ENCODE measurements at regions not wholly inside any gene's neighbourhood (a gene's known extent, or its start where the extent isn't known, plus 50 kb on each side); places are given as distances from the start of the nearest gene placed in this dataset.
"Not testable (repeated sequence)": the region's sequence is repeated elsewhere in the genome, so short reads cannot be mapped to it uniquely, and the experiment has no call there.

DNA sequence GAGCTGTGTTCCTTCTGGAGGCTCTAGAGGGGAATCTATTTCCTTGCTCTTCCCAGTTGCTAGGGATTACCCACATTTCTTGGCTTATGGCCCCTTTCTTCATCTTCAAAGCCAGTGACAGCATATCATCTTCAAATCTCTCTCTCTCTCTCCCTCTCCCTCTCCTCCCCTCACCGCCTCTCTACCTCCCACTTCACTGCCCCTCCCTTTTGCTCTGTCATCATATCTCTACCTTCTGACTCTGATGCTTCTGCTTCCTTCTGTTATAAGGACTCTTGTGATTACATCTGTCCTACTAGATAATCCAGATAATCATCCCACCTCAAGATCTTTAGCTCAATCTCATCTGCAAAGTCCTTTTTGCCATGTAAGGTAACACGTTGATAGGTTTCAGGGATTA lies 93.1 kb upstream of the TEX13D start:
- DNase-seq: peak; percentile 11 to 44

DNA sequence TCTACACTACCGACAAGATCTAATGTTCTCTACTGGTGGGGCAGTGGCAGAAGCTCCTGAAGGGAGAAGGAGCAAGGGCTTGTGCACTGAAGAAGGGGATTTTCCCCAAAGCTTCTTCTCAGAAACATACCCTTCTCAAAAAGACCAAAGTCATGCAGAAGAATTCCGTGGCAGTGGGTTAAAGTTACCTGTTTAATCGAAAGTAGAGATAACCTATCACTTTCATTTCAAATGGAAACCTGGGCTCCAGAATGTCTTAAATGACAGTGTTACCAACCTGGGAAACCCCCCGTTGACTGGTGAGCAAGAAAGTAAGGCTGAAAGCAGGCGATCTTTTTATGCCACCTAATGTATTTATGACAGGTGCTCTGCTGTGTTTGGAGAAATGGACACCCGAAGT lies 92.5 kb upstream of the TEX13D start:
- DNase-seq: no peak

DNA sequence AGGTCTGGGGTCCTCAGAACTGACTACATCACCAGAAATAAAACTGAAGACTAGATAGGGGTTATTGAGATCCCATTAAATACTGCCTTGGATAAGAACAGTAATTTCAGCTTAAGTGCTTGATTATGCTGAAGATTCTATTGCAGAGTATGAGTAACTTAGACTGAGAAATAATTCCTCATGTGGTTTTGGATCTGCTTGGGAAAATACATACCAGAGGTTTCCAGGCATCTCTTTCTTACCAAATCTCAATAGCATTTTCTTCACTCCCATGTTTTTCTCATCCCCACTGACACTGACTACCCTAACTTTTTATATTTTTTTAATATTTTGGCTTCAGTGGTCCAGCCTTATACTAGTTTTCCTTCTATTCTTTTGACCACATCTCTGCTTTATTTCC lies 92.0 kb upstream of the TEX13D start:
- no peak for DNase-seq

DNA sequence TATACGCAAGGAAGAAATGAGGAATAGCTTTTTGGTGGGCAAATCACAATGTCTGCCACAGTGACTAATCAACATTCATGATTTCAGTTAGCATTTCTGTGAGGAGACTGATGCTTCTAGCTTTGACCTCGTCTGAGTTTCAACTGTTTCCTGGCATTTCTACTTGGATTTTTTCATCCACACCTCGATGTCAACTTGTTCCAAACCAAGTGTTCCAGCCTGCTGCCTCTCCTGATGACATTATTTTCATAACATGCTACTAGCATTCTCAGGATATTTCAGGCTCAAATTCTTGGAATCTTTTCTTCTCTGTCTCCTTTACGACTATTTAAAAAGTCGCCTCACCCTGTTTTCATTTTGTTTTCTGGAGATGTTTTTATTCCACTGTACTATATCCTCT lies 90.3 kb upstream of the TEX13D start:
- DNase-seq: no peak

DNA sequence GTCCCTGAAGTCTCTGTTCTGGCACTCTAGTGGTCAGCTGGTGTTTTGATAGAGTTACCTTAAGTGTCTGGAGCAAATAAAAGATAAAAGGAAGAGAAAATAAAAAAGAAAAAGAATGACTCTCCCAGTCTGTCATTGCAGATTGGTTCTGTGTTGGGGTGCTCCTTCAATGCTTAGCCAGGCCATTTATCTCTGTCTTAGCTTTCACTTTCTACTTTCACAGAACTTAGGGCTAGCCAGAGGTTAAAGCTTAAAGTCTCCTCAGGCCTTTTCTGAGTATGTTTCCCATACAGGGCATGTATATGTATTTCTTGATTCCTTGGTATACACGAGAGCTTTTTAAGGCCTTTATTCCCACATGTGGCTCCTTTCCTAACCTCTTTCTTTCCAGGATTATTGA lies 83.1 kb upstream of the TEX13D start:
- no peak for DNase-seq

DNA sequence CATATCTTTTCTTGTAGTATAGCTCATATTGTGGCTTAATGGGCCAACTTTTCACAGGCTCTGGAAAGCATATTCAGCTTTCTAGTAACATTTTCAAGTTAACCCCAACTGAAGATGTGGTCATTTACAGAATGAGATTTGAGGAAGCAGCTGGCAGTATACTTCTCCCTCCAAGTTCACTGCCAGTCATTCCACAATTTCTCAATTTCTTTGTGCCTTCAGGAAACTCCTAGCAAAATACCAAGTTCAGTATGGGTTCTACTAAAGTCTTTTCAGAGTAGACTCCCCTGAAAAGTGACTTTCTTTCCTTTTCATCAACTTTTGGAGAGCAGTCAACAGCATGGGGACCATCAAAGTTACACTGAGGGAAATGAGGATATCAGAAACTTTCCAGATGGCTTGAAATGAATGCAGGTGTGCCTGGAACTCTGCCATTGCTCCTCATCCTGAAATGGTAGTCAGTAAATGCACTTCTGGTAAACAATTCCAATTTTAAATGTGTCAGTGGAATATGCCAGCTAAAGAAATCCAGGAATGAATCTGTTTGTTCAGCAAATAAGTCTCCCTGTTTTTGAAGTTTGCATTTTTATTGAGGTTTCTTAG lies 81.5 kb upstream of the TEX13D start:
- DNase-seq: no peak

DNA sequence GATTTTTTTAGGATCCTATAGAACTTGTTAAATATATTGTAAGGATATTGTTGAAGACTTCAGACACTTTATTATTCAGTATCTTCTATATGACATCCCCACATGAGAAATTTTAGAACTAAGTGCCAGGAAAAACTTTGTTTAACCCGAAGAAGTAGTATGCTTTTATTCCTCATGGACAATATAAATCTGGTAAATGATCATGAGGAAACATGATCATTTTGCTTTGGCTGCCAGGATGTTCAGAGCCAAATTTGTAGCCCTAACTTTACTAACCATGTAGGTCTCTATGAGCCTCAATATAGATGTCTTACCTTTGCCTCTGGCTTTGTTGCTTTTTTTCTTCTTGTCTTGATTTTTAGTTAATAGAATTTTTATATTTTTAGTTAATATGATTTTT lies 77.8 kb upstream of the TEX13D start:
- DNase-seq: no peak

DNA sequence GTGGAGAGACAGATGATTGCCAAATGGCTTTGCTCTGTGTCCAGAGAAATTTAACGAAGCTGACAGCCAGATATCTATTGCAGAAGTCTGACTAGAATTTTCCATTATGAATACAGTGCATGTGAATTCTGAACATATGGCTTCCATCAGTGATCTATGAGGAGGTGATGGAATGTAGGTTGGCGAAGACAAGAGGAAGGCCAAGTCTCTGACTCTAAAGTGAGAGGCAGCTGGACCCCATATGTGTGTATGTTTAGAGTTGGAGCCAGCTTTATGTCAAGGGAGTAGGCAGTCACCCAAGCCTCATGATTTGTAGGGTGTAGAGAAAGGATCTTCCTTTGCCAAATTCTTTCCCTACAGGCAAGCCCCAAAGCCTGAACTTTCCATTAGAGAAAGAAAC lies 76.2 kb upstream of the TEX13D start:
- DNase-seq: no peak

DNA sequence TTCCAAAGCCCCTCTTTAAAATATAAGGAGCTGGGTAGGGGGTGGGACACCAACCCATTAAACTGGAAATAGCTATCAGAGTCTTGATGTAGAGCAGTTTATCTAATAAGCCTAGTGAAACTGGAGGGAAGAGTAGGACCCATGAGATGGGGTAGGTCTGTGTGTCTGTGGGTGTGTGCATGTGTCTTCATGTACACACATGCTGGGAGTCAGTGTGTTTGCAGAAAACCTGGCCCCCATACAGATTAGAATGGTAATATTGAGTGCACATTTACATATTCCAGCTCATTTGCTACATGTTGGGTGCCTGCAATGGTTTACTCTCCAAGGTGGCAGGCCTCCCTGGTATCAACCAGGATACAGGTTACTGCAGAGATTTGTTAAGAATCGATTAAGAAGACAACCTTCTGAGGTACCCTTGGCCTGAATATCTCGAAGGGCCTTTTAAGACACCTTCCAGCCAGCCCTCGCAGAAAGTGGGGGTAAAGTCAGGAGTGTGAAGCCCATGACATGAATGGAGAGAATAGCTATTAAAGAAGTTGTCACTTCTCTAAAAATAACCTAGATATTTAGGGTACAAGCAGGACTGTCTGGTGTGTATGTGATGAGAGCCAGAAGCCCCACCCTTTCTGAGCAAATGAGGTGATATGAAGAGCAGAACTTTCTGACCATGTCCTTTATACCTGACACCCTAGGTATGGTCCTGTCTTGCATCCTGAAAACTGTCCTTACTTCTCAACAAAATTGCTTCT lies 75.7 kb upstream of the TEX13D start:
- DNase-seq: no peak

DNA sequence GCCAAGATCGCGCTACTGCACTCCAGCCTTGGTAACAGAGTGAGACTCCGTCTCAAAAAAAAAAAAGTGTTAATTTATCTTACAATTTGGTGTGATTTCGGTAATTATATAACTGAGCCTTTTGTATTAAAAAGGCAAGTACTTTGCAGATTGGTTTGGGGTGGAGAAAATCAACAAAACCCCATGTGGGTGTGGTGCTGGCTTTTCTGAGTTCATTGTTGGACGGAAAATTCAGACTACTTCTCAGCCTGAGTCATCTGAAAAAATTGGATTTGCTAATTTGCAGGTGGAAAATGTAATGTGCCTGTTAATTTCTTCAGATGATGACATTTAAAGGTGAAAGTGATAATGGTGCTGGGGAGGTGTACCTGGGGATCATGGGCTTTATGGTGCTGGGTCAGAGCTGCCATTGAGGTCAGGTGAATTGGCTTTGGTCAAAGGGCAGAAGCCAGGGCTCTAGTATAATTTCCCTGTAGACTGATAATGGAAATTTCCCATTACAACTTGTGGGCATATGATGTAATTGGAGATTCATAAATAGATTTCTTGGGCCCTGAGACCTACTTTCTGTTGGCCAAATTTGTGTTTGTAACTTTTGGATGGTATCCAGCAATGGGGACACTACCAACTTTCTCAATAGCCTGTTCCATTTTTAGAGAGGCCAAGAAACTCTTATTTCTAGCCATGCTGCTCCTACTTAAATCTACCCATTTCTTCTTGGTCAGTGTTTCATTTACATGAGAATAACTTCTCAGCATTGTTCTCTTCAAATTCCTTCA lies 74.3 kb upstream of the TEX13D start:
- DNase-seq: no peak

DNA sequence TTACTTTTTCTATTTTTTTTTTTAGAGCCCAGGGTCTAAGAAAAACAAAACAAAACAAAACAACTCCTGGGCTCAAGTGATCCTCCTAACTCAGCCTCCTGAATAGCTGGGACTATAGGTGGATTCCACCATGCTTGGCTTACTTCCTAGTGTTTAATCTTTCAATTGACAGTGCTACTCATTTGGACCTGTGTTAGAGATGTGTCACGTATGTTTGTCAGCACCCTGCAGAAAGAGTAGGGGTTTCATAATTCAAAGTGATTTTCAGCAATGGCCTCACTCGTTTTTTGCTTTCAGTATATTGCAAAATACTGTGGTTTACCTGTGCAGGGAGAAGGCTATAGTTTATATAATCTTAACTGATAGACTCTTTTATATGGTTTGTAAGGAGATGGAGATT lies 71.6 kb upstream of the TEX13D start:
- DNase-seq: no peak

DNA sequence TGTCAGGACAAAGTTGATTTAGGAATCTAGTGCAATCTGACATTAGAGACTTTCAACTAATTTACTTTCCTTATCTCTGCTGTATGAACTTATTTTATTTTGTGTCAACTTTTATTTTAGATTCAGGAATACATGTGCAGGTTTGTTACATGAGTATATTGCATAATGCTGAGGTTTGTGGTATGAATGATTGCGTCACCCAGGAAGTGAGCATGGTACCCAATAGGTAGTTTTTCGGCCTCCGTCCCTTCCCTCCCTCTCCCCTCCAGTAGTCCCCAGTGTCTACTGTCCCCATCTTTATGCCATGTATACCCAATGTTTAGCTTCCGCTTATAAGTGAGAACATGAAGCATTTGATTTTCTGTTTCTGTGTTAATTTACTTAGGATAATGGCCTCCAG lies 68.7 kb upstream of the TEX13D start:
- no peak for DNase-seq

DNA sequence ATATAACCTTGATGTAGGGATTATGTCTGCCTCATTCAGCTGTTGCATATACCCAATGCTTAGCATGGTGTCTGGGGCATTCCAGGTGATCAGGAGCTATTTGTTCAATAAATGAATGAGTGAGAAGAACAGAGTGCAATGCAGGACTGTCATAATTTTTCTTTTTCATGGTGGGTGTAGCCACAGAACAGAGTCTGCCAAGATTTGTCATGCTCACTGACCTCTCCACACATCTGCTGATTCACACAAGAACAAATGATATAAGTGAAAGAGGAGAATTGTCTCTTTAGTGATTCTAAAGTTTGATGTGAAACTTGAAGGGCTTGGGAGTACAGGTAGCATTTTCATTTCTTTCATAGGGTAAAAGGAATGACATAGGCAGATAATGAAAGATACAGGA lies 64.4 kb upstream of the TEX13D start:
- DNase-seq: no peak

DNA sequence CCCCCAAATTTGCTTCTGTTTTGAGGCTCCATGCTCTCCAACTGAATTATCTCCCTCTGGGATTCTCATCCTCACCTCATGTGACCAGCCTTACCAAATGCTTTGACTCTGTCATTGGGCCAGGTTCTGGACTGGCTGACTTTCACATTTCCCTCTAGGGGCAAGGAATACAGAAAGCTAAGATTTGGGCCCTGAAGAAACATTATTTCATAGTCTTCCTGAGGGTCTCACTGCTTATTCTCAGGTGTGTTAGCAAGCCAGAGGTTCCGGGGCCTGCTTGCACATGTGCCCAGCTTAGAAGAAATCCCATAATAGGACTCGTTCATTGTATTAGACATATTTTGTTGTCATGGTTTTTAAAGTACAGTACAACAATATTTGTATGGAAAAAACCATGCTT lies 62.6 kb upstream of the TEX13D start:
- DNase-seq: no peak

DNA sequence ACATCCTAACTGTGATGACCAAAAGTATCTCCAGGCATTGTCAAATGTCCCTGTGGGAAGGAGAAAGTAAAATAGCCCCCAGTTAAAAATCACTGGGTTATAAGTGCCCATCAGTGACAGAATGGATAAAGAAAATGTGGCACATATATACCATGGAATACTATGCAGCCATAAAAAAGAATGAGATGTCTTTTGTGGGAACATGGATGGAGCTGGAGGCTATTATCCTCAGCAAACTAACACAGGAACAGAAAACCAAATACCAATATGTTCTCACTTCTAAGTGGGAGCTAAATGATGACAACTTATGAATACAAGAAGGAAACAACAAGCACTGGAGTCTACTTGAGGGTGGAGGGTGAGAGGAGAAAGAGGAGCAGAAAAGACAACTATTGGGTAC lies 60.9 kb upstream of the TEX13D start:
- not testable (repeated sequence) for DNase-seq

DNA sequence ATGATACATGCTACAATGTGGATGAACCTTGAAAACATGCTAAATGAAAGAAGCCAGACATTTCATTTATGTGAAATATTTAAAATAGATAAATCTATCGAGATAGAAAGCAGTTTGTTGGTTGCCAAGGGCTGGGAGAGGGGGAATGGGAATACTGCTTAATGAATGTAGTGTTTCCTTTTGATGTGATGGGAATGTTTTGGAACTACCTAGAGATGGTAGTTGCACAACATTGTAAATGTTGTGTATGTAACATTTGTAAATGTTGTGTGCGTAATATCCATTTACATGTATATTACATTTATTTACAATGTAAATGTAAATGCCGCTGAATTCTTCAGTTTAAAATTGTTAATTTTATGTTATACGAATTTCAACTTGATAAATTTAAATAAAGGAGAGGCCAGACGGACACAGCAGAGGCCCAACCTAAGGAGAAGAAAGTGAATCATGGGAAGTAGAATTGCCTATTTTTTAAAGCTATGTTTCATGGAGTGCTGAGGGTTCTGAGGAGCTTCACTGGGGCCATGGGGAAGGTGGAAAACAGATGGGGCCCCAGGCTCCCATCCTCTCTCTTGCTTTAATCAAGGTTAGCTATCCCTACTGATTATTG lies 60.0 kb upstream of the TEX13D start:
- no peak for DNase-seq

DNA sequence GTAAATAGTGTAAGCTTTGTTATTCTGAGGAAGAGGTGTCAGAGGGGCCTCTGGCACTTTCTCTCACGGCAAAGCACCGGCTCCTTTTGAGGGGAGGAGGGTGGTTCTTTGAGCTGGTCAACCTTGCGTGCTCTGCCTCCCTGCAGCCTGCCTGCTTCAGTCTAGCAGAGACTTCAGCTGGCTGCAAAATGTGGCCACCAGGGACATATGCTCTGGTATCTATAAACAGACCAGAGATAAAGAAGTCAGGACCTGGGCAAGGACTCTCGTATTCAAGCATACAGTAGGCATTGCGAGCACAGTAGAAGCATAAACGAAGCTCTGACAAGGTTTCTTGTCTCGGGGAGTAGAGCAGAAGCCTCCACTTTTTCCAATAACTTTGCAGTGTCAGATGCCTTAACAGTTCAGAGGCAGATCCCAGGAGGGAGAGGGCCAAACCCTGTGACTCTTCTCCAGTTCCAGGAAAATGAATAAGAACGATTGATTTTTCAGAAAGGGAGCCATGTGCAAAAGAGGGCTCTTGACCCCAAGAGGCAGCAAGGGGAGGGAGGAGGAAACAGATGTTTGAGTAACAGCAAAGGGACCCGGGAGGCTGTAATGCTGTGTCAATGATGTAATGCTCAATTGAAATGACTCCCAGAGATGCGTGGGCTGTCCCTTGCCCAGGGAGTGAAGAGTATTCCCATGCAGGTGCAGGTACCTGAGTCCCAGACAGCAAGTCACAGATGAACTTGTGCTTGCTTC lies 57.9 kb upstream of the TEX13D start:
- DNase-seq: peak; percentile 11 to 56

DNA sequence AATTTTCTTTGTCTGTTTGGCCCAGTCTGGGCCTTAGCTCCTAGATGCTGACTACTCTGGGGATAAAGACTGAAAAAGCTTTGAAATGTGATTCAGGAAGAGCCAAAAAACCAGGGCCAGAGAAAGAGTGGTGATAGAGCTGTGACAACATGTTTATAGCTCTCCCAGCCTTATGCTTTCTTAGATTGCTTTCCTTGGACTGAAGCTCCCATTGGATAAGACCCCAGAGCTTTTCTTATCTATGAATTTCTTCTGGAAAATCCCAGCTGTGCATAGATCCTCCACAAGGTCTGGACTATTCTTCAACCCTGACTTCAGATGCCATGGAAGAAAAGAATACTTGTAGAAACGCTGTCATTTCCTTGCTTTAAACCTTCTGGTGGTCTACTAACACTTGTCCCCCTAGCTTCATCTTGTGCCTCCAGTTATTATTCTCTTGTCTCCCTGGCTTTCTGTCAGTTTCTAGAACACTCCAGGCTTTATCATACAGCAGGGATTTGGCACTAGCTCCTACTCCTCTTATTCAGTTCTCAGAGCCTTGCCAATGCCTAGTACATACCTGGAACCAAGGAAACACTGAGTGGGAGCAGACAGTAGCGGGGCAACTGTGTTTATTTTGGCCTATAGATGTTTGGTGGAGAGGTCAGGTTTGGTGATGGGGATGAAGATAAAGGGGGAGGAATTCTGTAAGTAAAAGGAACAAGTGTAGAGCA lies 57.1 kb upstream of the TEX13D start:
- DNase-seq: no peak

DNA sequence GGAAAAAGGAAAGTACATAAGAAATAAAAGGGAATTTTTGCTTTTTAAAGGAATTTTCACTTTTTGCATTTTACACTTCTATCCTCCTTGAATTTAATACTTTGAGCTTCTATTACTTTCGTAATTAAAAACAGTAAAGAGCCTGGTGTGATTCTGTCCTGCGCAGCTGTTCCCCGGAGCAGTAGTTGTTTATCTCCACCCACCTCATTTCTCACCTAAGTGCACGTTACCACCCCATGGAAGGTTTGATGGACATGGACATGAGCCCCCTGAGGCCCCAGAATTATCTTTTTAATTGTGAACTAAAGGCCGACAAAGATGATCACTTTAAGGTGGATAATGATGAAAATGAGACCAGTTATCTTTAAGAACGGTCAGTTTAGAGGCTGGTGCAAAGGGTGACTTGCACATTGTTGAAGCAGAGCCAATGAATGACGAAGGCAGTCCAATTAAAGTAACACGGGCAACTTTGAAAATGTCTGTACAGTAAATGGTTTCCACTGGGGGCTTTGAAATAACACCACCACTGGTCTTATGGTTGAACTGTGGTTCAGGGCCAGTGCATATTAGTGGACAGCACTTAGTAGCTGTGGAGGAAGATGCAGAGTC lies 52.1 kb upstream of the TEX13D start:
- DNase-seq: no peak

DNA sequence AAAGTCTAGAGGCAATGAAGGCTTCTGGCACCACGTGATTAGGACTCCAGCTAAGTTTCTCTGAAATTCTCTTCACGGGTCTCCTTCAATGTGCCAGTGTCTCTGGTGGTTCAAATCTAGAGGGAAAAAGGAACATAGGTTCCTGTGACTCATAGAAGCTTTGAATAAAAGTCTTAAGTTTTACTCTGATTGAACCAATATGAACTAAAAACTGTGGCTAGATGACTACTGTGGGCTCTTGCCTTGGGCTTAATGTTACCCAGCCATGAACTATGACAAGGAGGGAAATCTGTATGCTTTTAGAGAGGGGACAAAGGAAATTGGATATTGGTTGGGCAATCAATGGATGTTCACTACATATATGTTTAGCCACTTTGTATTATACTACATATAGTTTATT lies 49.9 kb upstream of the TEX13D start:
- DNase-seq: no peak

Data from NCI-H524 (cell line).